ENCODE measurements at regions not wholly inside any gene's neighbourhood (a gene's known extent, or its start where the extent isn't known, plus 50 kb on each side); places are given as distances from the start of the nearest gene placed in this dataset.
"Not testable (repeated sequence)": the region's sequence is repeated elsewhere in the genome, so short reads cannot be mapped to it uniquely, and the experiment has no call there.

DNA sequence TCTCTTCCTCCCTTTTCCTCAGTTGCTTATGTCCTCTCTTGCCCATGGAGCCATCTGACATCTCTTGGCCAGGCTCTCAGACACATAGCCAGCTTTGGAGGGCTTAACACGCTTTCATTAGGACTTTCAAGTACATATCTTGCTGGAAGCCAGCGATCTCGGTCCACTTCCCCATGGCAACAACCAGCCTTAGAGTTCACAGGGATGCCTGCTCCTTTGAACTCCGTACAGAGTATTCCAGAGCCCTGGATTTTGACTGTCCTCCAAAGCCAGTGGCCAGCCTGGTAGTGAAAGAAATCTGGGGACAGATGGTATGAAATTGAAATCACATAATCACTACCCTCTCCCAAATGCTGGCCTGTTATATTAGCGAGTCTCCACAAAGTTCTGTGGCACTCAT, 370.5 kb upstream of the NPVF start:
- Histone ChIP-seq H3K4me3 (ENCODE audit: low read depth, low read length, poor library complexity, severe bottlenecking) (no peak overlapping the region), H3K27me3 (replicated peaks; ENCODE audit: insufficient read depth, low read depth, low read length, poor library complexity) (peaks cover 17% of the 10 kb centered on the region), H3K27ac (ENCODE audit: low read depth, low read length, poor library complexity, severe bottlenecking) (no peak overlapping the region), H3K4me1 (ENCODE audit: insufficient read depth, low read length, poor library complexity, severe bottlenecking) (no peaks in the 10 kb centered on the region), H3K36me3 (ENCODE audit: insufficient read depth, low read length, poor library complexity, severe bottlenecking) (no peaks in the 10 kb centered on the region), H3K9me3 (ENCODE audit: low read depth, low read length, poor library complexity, severe bottlenecking) (no peaks in the 10 kb centered on the region)
- ChIA-PET CTCF (no interaction called here), POLR2A (ENCODE audit: low non-redundant PET) (no interaction called here)
- no TSS peak for BruUV-seq (replicated peaks)
- TF ChIP-seq EZH2 (IDR thresholded peaks at IDR 0.05; ENCODE audit: borderline replicate concordance, low read depth, low read length, poor library complexity, severe bottlenecking) = no peak
- TF ChIP-seq, protein P1, sequence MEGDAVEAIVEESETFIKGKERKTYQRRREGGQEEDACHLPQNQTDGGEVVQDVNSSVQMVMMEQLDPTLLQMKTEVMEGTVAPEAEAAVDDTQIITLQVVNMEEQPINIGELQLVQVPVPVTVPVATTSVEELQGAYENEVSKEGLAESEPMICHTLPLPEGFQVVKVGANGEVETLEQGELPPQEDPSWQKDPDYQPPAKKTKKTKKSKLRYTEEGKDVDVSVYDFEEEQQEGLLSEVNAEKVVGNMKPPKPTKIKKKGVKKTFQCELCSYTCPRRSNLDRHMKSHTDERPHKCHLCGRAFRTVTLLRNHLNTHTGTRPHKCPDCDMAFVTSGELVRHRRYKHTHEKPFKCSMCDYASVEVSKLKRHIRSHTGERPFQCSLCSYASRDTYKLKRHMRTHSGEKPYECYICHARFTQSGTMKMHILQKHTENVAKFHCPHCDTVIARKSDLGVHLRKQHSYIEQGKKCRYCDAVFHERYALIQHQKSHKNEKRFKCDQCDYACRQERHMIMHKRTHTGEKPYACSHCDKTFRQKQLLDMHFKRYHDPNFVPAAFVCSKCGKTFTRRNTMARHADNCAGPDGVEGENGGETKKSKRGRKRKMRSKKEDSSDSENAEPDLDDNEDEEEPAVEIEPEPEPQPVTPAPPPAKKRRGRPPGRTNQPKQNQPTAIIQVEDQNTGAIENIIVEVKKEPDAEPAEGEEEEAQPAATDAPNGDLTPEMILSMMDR (conservative IDR thresholded peaks at IDR 0.05; ENCODE audit: low read depth, low read length) = no peak
- intact Hi-C loops (cut with micrococcal nuclease; ENCODE audit: unreplicated experiment) = no loop called here
- no peak for DNase-seq (ENCODE audit: low spot score)

DNA sequence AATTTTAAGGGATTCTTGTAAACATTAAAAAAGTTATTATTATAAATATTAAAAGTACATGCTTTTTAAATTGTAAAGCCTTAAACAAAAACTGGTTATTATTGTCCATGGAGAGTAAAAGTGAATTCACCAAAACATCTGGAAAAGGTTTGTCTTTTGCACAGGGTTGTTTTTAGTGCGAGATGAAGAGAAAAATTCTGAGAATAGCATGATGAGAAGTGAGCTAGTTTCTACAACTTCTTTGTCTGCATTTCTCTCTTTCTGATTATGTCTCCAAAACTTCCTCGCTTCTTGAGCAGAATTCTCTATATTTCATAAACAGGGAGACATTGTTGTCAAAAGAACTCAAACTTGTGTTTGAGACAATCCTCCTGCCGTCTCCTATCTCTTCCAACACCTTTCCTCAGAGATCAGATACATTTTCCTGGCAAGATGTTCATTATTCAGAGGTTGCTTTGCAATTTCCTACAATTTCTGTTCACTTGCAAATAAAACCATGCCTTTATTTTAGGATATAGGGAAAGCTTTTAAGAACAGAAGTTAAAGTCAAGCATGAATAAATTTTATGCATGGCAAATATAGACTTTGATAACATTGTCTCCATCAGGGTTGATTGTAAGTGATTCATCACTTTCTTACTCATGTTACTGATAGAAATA, 372.1 kb upstream of the NPVF start:
- ChIA-PET POLR2A (ENCODE audit: low non-redundant PET) (no interaction called here), CTCF (no interaction called here)
- DNase-seq (ENCODE audit: low spot score) = no peak
- no peak overlapping the region for H3K27ac ChIP-seq (ENCODE audit: low read depth, low read length, poor library complexity, severe bottlenecking)
- H3K36me3 ChIP-seq (ENCODE audit: insufficient read depth, low read length, poor library complexity, severe bottlenecking) = no peaks in the 10 kb centered on the region
- H3K4me1 ChIP-seq (ENCODE audit: insufficient read depth, low read length, poor library complexity, severe bottlenecking) = no peaks in the 10 kb centered on the region
- no peak overlapping the region for H3K4me3 ChIP-seq (ENCODE audit: low read depth, low read length, poor library complexity, severe bottlenecking)
- peaks cover 10% of the 10 kb centered on the region for H3K27me3 ChIP-seq (replicated peaks; ENCODE audit: insufficient read depth, low read depth, low read length, poor library complexity)
- TF ChIP-seq, protein P1 (conservative IDR thresholded peaks at IDR 0.05; ENCODE audit: low read depth, low read length) = no peak
- TF ChIP-seq EZH2 (IDR thresholded peaks at IDR 0.05; ENCODE audit: borderline replicate concordance, low read depth, low read length, poor library complexity, severe bottlenecking) = no peak
- BruUV-seq (replicated peaks) = no TSS peak
- H3K9me3 ChIP-seq (ENCODE audit: low read depth, low read length, poor library complexity, severe bottlenecking) = no peaks in the 10 kb centered on the region
- intact Hi-C loops (cut with micrococcal nuclease; ENCODE audit: unreplicated experiment) = no loop called here

DNA sequence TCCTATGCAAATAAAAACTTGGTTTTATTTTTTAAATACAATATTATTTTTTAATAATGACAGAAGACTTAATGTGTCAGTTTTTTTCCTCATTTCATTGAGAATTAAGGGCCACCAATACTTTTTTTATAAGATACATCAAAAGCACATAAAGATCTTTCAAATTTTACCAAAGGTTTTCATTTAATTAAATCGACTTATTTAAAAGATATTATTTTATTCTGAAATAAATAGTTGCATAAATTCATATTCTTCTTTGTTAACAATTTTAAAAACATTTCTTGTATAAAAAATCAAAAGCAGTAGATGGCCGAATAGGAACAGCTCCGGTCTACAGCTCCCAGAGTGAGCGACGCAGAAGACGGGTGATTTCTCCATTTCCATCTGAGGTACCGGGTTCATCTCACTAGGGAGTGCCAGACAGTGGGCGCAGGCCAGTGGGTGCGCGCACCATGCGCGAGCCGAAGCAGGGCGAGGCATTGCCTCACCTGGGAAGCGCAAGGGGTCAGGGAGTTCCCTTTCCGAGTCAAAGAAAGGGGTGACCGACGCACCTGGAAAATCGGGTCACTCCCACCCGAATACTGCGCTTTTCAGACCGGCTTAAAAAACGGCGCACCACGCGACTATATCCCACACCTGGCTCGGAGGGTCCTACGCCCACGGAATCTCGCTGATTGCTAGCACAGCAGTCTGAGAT, 374.6 kb upstream of the NPVF start:
- CTCF ChIA-PET; BruUV-seq (replicated peaks): not testable (repeated sequence)

DNA sequence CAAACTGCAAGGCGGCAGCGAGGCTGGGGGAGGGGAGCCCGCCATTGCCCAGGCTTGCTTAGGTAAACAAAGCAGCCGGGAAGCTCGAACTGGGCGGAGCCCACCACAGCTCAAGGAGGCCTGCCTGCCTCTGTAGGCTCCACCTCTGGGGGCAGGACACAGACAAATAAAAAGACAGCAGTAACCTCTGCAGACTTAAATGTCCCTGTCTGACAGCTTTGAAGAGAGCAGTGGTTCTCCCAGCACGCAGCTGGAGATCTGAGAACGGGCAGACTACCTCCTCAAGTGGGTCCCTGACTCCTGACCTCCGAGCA, 375.1 kb upstream of the NPVF start:
- POLR2A ChIA-PET (ENCODE audit: low non-redundant PET); DNase-seq (ENCODE audit: low spot score); BruUV-seq (replicated peaks); H3K4me1 ChIP-seq (ENCODE audit: insufficient read depth, low read length, poor library complexity, severe bottlenecking); H3K4me3 ChIP-seq (ENCODE audit: low read depth, low read length, poor library complexity, severe bottlenecking); intact Hi-C loops (cut with micrococcal nuclease; ENCODE audit: unreplicated experiment); CTCF ChIA-PET; H3K9me3 ChIP-seq (ENCODE audit: low read depth, low read length, poor library complexity, severe bottlenecking); H3K36me3 ChIP-seq (ENCODE audit: insufficient read depth, low read length, poor library complexity, severe bottlenecking); H3K27ac ChIP-seq (ENCODE audit: low read depth, low read length, poor library complexity, severe bottlenecking): not testable (repeated sequence)
- H3K27me3 ChIP-seq (replicated peaks; ENCODE audit: insufficient read depth, low read depth, low read length, poor library complexity) = peaks cover 10% of the 10 kb centered on the region

More for the DNA sequence above, 374.6 kb upstream of the NPVF start:
- DNase-seq (ENCODE audit: low spot score); intact Hi-C loops (cut with micrococcal nuclease; ENCODE audit: unreplicated experiment); H3K36me3 ChIP-seq (ENCODE audit: insufficient read depth, low read length, poor library complexity, severe bottlenecking); H3K27ac ChIP-seq (ENCODE audit: low read depth, low read length, poor library complexity, severe bottlenecking); H3K4me1 ChIP-seq (ENCODE audit: insufficient read depth, low read length, poor library complexity, severe bottlenecking); H3K9me3 ChIP-seq (ENCODE audit: low read depth, low read length, poor library complexity, severe bottlenecking); H3K4me3 ChIP-seq (ENCODE audit: low read depth, low read length, poor library complexity, severe bottlenecking); POLR2A ChIA-PET (ENCODE audit: low non-redundant PET): not testable (repeated sequence)
- peaks cover 10% of the 10 kb centered on the region for H3K27me3 ChIP-seq (replicated peaks; ENCODE audit: insufficient read depth, low read depth, low read length, poor library complexity)
